Brain microvascular endothelial cell (primary cell): ENCODE measurements at regions not wholly inside any gene's neighbourhood (a gene's known extent, or its start where the extent isn't known, plus 50 kb on each side); places are given as distances from the start of the nearest gene placed in this dataset.
"Not testable (repeated sequence)": the region's sequence is repeated elsewhere in the genome, so short reads cannot be mapped to it uniquely, and the experiment has no call there.

Experiments
- DNase-seq: peaks from one replicate; pipeline ENCODE4 v3.0.0-alpha.2; 2020
- H3K27ac ChIP-seq: fragments of 250-450 bp; sonication (Bioruptor Pico); 2 replicates; pipeline ENCODE4 v1.5.1; 2020; ENCODE audit warnings: mild to moderate bottlenecking, moderate library complexity
- H3K27me3 ChIP-seq: fragments of 250-450 bp; sonication (Bioruptor Pico); replicated peaks from 2 replicates; pipeline ENCODE4 v1.5.1; 2020; ENCODE audit warnings: mild to moderate bottlenecking
- H3K36me3 ChIP-seq: fragments of 250-450 bp; sonication (Bioruptor Pico); replicated peaks from 2 replicates; pipeline ENCODE4 v1.5.1; 2020; ENCODE audit warnings: mild to moderate bottlenecking
- H3K4me3 ChIP-seq: 2 replicates; pipeline ENCODE4 v1.5.1; 2011; ENCODE audit warnings: low read depth, mild to moderate bottlenecking, control low read depth, low read length, moderate library complexity
- CTCF ChIP-seq: IDR thresholded peaks from 2 replicates; pipeline ENCODE4 v1.5.1; 2011; ENCODE audit warnings: low read depth, mild to moderate bottlenecking, moderate library complexity, low read length, control low read depth, inconsistent platforms; ENCODE audit errors: missing control alignments
- in situ Hi-C: cut with HindIII; loops from 2 replicates; pipeline ENCODE4 v1.10.0; 2017; ENCODE audit warnings: low sequenced_read_pairs, low pct_ligation_motif_present

DNA sequence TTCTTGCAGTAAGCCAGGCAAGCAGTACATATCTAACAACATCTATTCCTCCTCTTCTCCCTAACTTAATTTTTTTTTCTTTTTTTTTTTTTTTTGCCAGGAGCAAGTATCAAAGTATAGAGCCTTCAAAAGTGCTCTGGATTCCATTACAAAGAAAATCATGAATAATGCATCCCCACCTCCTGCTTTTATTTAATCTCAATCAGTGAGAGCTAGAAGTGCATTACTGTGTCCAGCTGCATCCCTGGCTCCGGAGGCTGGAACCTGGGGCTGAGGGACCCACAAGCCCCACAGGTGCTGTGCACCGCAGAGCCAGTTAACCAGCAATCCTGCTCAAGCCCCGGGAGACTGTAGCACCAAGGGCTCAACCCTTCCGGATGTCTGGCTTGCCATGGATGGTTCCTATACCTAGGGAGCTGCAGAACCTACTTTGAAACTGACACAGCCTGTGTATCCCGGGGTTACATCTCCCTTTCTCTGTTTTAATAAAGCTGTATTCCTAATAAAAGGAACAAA, 455.9 kb upstream of the RUNX1 start:
- in situ Hi-C loops, result no loop called here
- TF ChIP-seq CTCF, result no peak
- Histone ChIP-seq H3K27ac (no peak overlapping the region), H3K4me3 (no peak overlapping the region), H3K27me3 (no peaks in the 10 kb centered on the region), H3K36me3 (no peaks in the 10 kb centered on the region)
- DNase-seq, result no peak

DNA sequence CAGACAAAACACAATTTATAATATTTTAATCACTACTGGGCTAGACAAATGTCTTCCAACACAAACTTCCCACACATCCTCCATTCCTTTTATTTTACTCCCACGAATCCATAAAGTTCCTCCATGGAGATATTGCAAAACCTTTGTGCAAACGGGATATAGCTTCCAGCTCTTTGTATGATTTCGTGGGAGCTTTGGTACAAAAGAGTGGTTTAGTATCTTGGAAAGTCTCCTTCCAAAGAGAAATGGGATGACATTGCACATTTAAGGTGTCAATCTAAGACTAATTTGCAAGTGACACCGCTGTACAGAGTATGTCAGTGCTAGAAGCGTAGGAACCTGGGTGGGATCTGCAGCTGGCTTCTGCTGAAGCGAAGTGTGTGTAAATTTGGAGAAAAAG, 455.2 kb upstream of the RUNX1 start:
- no peak overlapping the region for H3K4me3 ChIP-seq
- in situ Hi-C loops, result no loop called here
- no peak for TF ChIP-seq CTCF
- no peak for DNase-seq
- H3K27me3 ChIP-seq, result no peaks in the 10 kb centered on the region
- H3K36me3 ChIP-seq, result no peaks in the 10 kb centered on the region
- no peak overlapping the region for H3K27ac ChIP-seq

- in situ Hi-C loops, result no loop called here
Observed at GRCh38 chr21:35503671-35504070, 454.6 kb upstream of the RUNX1 start.

GRCh38 chr21:35502821-35503220, 453.7 kb upstream of the RUNX1 start:
- DNase-seq, result no peak
- Histone ChIP-seq H3K4me3 (no peak overlapping the region), H3K27ac (no peak overlapping the region), H3K27me3 (no peaks in the 10 kb centered on the region), H3K36me3 (no peaks in the 10 kb centered on the region)
- TF ChIP-seq CTCF, result no peak
- in situ Hi-C loops, result no loop called here

More at GRCh38 chr21:35503671-35504070, 454.6 kb upstream of the RUNX1 start:
- no peak for DNase-seq
- Histone ChIP-seq H3K27ac (no peak overlapping the region), H3K4me3 (no peak overlapping the region), H3K27me3 (no peaks in the 10 kb centered on the region), H3K36me3 (no peaks in the 10 kb centered on the region)
- no peak for TF ChIP-seq CTCF

- DNase-seq, H3K36me3 ChIP-seq, H3K27me3 ChIP-seq, in situ Hi-C loops, H3K27ac ChIP-seq, H3K4me3 ChIP-seq: not testable (repeated sequence)
Observed at GRCh38 chr21:35497522-35497921, 448.4 kb upstream of the RUNX1 start.

DNA sequence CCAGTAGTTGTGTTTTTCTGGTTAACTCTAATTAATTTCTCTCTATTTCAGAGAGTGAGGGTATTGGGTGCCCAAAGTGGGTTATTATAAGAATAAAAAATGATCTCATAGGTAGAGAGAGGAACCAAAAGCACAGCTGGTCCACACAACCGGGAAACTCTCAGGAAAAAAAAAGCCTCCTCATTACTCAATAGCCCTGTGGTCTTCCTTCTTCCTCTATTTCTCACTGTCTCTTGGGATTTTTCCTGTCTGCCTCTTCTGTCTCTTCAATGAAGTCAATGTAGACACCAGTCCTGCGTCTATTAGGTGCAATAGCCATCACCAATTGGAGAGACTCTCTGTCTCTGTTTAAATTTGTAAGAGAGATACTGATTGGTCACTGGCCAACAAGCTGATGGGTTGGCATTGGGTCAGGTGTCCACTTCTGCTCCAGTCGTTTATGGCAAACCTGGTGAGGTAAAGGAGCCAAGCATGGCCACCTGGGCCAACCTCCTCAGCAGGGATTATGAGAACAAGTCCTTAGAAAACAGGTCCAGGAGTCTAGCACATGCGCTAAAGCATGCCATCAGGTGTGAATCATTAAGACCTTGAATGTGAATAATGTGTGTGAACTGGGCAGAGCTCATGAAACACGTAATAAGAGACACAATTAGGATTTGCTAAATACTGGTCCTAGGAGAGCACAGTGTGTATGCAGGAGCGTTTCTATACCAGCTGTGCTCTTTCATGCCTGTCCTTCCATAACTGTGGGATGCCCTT, 443.0 kb upstream of the RUNX1 start:
- in situ Hi-C loops, result no loop called here
- DNase-seq, result no peak
- no peaks in the 10 kb centered on the region for H3K27me3 ChIP-seq
- no peaks in the 10 kb centered on the region for H3K36me3 ChIP-seq
- no peak overlapping the region for H3K27ac ChIP-seq
- H3K4me3 ChIP-seq, result no peak overlapping the region
- TF ChIP-seq CTCF, result no peak
